Hippocampal formation (tissue), 2 donors: ENCODE measurements at regions not wholly inside any gene's neighbourhood (a gene's known extent, or its start where the extent isn't known, plus 50 kb on each side); places are given as distances from the start of the nearest gene placed in this dataset.

Experiments
- DNase-seq, 2 donors: peaks; one replicate each; lab custom pipeline; 2025; lab: John Stamatoyannopoulos, UW

GRCh38 chr5:143664623-143665022 is 147.3 kb upstream of the HMHB1 start:
- DNase-seq, result no peak

GRCh38 chr5:143663872-143664271 is 148.1 kb upstream of the HMHB1 start:
- DNase-seq, result no peak

GRCh38 chr5:143662020-143662419 is 149.9 kb upstream of the HMHB1 start:
- DNase-seq, result no peak

- DNase-seq, result no peak
Observed at GRCh38 chr5:143660625-143661024, 151.3 kb upstream of the HMHB1 start.

- DNase-seq, result no peak
Observed at GRCh38 chr5:143659599-143660238, 152.2 kb upstream of the HMHB1 start.

- DNase-seq, result no peak
Observed at GRCh38 chr5:143658956-143659355, 153.0 kb upstream of the HMHB1 start.

GRCh38 chr5:143657647-143658285 is 154.2 kb upstream of the HMHB1 start:
- DNase-seq, result no peak

GRCh38 chr5:143653766-143654282 is 158.1 kb upstream of the HMHB1 start:
- DNase-seq, result no peak

GRCh38 chr5:143653256-143653655 is 158.7 kb upstream of the HMHB1 start:
- DNase-seq, result no peak

GRCh38 chr5:143652108-143652700 is 159.8 kb upstream of the HMHB1 start:
- DNase-seq, result no peak

- DNase-seq, result no peak
Observed at GRCh38 chr5:143649937-143650621, 161.9 kb upstream of the HMHB1 start.

- DNase-seq, result no peak
Observed at GRCh38 chr5:143648696-143649095, 163.3 kb upstream of the HMHB1 start.

GRCh38 chr5:143646961-143647360 is 165.0 kb upstream of the HMHB1 start:
- no peak for DNase-seq

- DNase-seq, result no peak
Observed at GRCh38 chr5:143645356-143645755, 166.6 kb upstream of the HMHB1 start.

- DNase-seq, result no peak
Observed at GRCh38 chr5:143644727-143645126, 167.2 kb upstream of the HMHB1 start.

- DNase-seq, result no peak
Observed at GRCh38 chr5:143642791-143643190, 169.2 kb upstream of the HMHB1 start.

GRCh38 chr5:143641549-143642355 is 170.2 kb upstream of the HMHB1 start:
- DNase-seq, result no peak

GRCh38 chr5:143638654-143639053 is 173.3 kb upstream of the HMHB1 start:
- no peak for DNase-seq

GRCh38 chr5:143636931-143637528 is 174.9 kb upstream of the HMHB1 start:
- no peak for DNase-seq

- DNase-seq, result no peak
Observed at GRCh38 chr5:143635888-143636287, 176.1 kb upstream of the HMHB1 start.

GRCh38 chr5:143635146-143635752 is 176.7 kb upstream of the HMHB1 start:
- DNase-seq, result no peak
